ENCODE measurements at regions not wholly inside any gene's neighbourhood (a gene's known extent, or its start where the extent isn't known, plus 50 kb on each side); places are given as distances from the start of the nearest gene placed in this dataset.

DNA sequence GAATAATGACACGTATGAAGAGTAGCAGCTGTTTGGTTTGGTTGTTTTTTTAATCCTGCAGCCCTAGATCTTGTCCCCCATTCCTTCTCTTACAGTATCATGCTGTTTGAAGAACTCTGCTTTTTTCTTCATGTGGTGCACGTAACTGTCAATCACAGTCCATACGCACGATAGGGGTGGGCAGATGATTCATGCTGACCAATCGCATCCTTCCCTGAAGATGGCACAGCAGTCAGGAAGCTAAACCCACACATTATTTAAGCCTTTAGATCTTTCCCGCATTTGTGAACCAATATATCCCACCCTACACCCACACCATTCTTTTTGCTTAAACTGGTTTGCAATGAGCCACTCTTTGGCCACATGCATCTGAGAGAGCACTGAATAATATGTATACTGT, 158.9 kb upstream of the PLEKHA5 start:
- no peak for DNase-seq (ENCODE audit: low spot score)

DNA sequence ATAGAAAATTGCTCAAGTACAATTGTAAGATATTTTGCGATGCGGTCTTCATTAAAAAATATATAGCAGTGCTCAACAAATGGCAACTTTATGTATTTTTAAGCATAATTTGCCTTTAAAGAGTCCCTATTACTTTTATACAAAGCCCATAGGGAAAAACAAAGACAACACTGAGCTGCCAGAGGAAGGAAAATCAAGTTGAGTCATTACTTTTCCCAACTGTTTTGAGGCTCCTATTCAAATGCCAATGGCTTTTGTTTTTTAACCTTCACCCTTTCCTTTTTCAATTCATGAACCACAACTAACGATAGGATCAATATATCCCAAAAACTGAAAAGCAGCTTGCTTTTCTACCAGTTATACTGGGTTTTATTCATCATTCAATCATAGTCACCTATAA, 157.6 kb upstream of the PLEKHA5 start:
- no peak for DNase-seq (ENCODE audit: low spot score)

DNA sequence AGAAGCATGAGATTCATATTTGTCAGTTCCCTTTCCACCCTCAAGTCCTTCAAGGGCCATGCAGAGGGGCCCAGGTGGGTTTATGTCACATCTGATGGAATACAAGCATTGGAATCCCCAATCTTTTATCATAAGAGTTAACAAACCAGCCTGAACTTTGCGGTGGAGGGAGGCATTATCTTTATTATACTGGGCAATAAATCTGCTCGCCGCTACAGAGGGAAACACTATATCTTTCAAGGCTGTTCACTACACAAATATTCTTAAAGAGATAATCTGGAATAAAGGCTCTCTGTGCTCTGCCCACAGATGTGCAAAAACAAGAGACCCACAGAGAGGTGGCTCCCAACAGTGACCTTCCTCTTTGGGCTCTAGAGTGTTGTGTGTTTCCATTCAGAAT, 153.6 kb upstream of the PLEKHA5 start:
- no peak for DNase-seq (ENCODE audit: low spot score)

DNA sequence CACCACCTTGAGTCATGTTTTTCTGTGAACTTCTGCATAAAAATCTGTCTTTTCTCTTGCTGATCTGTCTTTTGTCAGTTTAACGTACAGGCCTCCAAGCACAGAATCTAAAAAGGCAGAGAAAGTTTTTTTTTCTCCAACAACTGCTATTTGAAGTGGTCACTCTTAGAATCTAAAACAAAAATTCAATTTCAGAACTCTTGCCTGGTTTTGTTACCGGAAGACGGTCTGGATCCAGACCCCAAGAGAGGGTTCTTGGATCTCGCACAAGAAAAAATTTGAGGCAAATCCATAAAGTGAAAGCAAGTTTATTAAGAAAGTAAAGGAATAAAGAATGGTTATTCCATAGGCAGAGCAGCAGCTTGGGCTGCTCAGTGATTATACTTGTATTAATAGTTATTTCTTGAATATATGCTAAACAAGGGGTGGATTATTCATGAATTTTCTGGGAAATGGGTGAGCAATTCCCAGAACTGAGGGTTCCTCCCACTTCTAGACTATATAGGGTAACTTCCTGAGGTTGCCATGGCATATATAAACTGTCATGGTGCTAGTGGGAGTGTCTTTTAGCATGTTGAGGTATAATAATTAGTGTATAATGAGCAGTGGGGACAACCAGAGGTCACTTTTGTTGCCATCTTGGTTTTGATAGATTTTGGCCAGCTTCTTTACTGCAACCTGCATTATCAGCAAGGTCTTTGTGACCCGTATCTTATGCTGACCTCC, 150.0 kb upstream of the PLEKHA5 start:
- no peak for DNase-seq (ENCODE audit: low spot score)

DNA sequence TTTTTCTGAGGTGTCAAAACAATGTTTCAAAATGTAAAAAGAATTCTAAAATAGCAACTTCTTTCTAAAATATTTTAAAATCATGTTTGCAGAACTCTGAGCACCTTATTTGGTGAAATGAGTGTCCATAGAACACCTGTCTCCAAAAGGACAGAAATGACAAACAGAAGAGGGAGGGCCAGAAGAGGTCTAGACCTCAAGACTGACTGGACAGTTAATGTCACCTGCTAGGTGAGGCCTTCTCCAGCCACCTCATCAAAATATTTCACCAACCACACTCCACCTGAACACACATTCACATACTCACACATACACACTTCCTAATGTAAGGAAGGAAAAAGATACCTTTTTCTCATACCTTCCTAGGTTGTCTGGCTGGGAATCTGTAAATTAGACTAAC, 147.8 kb upstream of the PLEKHA5 start:
- no peak for DNase-seq (ENCODE audit: low spot score)

DNA sequence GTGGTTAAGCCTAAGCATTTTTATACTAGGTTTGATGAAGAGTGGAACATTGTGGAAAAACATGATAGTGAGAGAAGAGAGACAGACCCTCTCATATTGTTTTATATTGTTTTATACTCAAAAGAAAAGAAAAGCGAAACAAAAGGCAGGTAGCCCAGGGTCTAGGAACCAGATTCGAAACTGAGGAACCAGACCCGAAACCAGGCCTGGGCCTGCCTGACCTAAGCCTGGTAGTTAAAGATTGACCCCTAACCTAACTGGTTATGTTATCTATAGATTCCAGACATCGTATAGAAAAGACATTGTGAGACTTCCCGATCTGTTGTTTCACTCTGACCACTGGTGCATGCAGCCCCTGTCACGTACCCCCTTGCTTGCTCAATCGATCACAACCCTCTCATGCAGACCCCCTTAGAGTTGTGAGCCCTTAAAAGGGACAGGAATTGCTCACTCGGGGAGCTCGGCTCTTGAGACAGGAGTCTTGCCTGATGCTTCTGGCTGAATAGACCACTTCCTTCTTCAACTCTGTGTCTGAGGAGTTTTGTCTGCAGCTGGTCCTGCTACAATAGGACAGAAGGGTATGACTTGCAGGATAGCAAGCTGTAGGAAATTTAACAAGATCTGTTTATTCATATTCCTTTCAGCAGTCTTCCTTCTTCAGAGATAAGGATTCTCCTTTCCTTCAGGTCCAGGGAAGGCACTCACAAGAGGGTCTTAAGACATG, 147.1 kb upstream of the PLEKHA5 start:
- no peak for DNase-seq (ENCODE audit: low spot score)

DNA sequence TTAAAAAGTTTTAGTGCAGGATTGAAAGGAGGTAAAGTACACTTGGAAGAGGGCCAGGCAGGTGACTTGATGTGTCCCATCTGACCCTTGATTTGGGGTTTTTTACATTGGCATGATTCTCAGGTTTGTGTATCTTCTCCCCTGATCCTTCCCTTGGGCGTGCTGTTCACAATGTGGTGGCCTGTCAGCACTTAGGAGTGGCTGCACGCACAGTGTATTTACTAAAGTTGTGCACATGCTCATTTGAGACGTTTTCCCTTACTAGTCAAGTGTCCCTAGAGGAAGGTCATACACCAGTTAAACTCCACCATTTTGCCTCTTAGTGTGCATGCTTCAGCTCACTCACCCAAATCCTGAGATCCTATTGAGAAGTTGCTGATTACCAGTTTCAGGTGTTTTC, 145.7 kb upstream of the PLEKHA5 start:
- DNase-seq (ENCODE audit: low spot score) = no peak

DNA sequence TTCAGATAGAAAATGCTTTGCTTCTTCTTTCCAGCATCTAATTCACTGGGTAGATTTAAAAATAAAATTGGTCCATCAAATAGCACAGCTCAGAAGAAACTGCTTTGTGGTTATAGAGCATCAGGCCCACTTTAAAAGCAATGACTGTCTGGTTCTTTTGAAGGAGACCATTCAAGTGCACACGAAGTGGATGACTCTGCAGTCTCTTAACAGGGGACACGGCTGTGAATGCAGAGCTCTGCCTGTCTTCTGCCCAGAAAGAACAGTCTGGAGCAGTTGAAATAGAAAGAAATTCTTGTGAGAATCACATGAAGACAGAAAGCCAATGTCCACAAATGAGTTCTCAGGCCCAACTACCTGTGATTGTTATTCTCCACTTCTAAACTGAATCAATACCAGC, 138.7 kb upstream of the PLEKHA5 start:
- DNase-seq (ENCODE audit: low spot score) = no peak

DNA sequence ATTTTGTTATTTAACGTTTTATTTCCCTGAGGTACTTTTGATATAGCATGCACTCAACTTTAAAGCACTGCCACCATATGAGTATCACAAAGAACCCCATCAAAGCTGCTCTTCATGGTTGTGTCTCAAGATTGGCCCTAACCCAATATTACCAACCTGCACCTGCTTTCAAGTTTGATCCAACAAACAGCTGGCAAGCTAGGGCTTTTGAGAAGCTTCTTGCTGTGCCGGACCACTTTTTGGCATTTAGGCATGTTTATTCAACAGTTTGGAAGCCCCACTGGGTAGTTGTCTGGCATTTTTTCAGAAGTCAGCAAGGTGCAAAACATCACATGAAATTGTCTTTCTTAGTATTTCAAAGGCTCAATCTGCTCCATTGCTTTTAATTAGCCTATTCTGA, 137.2 kb upstream of the PLEKHA5 start:
- no peak for DNase-seq (ENCODE audit: low spot score)

DNA sequence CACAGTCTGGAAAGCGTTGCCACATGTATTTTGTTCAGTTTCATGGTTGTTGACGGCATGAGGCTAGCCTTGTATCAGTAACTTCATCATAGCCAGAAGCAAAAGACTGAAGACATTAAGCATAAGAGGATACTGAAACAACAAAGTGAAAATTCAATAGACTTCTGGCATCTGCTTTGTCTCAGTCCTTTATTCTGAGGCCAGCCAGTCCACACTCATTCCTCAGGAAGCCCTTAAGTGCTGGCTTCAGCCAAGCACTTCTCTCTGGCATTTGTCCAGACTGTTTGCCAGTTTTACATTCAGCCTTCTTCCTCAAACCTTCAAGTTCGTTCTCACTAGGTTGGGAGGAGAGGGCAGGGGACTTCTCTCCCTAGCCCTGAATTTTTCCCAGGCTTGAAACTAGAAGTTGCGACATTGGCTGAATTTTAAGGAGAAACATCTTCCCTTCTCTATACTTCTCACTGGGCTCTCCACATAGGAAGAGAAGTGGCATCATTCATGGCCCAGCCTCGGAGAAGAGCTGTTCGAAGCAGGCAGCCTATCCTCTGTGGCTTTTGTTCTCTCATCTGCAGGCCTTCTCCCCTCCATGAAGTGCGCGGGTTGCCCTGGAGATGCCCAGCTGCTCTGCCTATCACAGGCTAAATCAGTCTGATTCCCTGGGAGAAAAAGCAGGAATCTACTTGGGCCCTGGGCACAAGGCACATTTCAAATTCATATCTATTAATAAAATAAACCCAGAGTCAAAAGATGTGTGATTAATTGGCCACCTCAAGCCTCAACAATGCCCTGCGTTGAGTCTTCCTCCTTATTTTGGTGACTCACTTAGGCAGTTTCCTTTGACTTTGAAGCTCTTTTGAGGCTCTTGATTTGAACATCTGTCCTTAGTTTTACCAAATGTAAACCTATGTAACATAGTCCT, 130.9 kb upstream of the PLEKHA5 start:
- DNase-seq (ENCODE audit: low spot score) = no peak

DNA sequence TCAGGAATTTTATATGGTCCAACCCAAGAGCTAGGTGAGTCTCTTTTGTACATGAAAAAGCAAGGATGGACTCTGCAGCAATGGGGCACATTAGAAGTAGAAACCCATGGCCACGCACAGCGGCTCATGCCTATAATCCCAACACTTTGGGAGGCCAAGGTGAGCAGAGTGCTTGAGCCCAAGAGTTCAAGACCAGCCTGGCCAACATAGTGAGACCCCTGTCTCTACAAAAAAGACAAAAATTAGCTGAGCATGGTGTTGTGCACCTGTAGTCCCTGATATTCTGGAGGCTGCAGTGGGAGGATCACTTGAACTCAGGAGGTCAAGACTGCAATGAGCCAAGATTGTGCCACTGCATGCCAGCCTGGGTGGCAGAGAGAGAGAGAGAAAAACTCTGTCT, 128.7 kb upstream of the PLEKHA5 start:
- DNase-seq (ENCODE audit: low spot score) = no peak

DNA sequence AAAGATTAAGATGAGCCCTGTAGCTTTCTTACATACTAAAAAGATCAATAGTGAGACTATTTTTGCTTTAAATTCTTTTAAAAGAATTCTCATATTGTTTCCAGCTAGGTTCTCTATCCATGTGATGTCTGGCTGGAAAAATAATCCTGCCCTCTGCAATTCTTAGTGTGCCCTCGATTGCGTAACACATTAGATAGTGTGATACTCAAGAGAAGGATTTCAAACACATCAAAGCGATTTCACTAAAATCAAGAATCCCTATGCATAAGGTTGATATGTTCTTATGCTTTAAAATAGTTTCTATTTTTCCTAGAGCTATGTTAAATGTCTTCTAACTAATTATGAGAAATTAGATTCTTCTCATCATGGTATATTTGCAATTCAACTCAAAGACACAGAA, 127.3 kb upstream of the PLEKHA5 start:
- no peak for DNase-seq (ENCODE audit: low spot score)

DNA sequence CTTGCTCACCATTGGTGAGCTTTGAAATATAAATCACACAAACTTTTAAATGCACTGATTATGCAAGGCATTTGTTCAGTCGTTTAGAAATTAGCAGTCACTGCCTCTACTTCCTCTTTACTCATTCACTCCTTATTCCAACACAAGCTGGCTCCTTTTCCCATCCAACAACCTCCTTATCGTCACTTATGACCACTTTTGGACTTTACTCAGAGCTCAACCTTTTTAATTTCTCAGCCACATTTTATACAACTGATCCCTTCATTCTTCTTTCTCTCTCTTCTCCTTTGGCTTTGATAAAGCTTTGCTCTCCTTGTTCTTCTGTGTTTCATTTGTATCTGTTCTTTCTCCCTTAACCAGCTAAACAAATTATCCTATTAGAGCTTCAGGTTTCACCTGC, 126.4 kb upstream of the PLEKHA5 start:
- DNase-seq (ENCODE audit: low spot score) = no peak

DNA sequence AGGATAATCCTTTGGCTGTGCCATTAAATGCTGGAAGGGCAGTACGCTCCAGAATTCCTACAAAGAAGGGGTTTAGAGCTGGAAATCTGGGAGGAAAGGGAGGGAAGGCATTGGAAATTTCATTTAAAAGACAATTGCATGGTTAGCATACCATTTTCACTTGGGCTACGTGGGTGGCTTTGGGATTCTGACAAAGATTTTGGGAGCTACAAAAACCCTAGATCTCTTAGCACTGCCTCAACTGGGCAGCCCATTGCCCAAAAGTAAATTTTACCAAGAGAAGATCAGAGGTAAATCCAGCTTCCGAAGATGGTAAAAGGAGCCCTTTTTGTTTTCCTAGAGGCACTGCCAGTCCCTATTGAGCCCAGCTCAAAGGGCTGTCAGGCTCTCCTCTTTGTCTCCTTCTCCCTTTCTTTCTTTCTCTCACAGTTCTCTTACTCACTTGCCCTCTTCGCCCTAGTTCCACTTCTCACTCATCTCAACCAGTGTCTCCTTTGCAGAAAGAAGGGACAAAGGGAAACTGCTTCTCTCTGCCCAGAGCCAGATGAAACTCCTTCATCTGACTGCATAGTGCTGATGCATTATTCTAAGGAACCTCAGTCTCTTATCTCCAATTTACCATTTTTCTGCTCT, 125.4 kb upstream of the PLEKHA5 start:
- no peak for DNase-seq (ENCODE audit: low spot score)

DNA sequence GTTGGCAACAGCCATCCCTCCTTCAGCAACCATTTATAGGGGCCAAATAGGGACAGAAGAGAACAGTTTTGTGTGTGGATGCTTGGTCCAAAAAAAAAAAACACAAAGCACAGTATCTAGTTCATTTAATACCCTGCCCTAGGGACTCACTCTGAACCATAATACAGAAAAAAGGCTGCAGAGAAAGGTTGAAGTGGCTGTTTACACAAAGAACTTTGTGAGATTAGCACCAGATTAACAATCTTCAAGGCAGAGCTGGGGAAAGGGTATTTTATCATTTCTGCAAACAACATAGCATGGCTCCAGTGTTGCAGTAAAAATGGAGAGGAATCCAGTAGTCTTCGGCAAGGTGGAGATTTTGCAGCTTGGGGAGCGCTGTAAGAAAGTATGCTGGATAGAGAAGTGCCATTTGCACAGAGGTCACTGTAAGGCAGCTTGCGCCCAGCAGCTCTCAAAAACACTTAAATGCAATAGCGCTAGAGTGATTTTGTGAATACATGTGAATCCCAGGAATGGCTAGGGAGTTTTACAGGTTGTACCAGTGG, 124.2 kb upstream of the PLEKHA5 start:
- no peak for DNase-seq (ENCODE audit: low spot score)

DNA sequence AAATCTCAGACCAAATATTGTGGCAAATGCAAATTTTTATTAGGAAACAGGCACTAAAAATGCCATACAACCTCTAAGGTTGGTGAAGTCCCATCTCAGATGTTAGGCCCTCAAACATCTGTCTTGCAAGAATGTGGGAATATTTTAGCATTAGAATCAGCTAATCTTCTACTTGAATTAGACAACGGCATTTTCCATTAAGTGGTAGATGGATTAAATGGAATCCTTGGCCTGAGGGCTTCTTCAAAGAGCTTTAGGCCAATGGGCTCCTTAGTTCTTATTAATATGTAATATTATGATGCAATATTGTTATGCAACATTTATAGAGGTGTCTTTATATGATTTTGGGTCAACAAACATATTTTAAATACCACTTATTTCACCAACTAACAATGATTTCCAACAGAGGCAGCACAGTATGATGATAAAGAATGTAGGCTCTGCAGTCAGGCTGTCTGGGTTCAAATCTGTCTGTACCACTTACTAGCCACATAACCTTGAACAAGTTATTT, 122.9 kb upstream of the PLEKHA5 start:
- no peak for DNase-seq (ENCODE audit: low spot score)

DNA sequence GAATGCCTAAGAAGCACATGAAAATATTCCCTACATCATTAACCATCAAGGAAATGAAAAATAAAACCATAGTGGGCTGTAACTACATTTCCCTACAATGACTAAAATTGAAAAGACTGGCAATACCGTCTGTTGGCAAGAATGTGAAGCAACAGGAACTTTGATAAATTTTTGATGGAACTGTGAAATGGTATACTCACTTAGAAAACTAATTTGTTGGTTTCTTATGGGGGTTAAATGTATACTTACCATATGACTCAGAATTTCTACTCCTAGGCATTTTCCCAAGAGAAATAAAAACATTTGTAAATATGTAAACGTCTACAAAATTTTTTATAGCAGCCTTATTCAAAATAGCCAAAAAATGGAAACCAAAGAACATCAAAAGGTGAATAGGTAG, 121.4 kb upstream of the PLEKHA5 start:
- DNase-seq (ENCODE audit: low spot score) = no peak

DNA sequence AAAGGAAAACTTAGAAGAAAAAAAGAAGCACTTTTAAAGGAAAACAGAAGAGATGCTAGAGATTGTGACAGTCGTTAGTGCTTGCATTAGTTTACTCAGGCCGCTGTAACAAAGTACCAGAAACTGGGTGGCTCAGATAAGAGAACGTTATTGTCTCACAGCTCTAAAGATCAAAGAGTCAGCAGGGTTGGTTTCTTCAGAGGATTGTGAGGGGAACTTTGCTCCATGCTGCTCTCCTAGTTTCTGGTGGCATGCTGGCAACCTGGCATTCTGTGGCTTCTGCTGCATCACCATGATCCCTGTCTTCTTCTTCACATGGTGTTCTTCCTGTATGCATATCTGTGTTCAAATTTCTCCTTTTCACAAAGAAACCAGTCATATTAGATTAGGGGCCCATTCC, 119.4 kb upstream of the PLEKHA5 start:
- no peak for DNase-seq (ENCODE audit: low spot score)

DNA sequence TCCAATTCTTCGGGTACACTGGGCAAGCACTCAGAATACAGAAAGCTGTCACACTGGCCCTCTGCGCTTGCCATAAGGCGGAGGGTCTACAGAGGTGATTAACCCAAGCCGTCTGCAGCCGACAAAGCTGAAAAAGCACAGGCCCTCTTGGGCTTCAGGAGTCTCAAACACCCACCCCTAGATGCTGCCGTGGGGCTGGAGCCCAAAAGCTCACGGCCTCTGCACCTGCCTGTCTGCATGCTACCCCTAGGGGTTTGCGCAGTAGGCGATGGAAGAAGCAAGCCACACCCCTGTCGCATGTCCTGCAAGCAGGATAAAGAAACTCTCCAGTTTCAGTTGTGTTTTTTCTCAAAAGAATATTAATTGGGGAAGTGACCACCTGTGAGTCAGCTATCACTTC, 118.8 kb upstream of the PLEKHA5 start:
- DNase-seq (ENCODE audit: low spot score) = no peak

DNA sequence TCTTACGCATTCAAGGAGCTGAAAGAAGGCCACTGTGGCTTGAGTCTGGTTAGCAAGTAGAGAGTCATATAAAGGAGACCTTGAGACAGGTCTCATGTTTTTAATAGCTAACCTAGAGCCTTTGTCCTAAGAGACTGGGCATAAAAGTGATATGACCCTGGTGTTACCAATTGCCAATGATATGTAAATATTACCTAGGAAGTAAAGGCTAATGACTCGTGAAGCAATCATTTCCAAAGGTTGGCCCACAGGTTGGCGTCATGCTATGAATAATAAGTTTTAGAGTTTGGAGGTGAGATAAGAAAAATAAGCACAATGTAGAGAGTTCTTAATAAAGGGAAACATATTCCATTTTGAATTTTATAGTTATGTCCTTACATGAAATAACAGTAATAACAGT, 116.6 kb upstream of the PLEKHA5 start:
- no peak for DNase-seq (ENCODE audit: low spot score)

DNA sequence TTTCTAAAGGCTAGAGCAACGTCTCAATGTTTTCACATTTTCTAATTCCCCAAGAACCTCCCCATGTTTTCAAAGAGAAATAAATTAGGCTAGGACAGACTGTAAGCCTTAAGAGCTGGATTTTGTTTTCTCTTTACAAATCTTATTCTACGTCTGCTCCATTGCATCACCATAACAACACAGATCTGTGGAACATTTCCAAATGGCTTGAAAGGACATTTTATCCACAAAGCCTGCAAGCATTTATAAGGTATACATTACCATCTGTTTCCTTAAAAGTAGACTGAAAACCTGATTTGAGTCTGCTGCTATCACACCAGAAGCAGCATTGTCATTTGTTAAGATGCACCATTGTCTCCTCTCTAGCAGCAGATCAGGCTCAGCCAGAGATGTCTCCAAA, 115.3 kb upstream of the PLEKHA5 start:
- DNase-seq (ENCODE audit: low spot score) = no peak

DNA sequence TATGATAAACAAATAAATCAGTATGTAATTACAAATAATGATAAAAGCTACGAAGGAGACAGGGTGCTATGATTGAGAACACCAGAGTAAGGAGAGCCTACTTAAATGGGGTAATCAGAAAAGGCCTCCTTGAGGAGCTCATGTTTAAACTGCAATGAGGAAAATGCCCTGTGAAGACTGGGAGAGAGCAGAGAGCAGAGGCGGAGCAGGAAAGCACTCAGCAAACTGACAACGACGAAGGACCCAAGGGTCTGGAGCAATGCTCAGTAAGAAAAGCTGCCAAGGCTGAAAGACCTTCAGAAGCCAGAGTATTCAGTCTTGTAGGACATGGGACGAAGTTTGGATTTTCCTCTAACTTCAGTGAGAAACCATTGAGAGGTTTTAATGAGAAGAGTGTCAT, 114.2 kb upstream of the PLEKHA5 start:
- DNase-seq (ENCODE audit: low spot score) = no peak
